Astrocyte of the spinal cord (primary cell): ENCODE measurements at regions not wholly inside any gene's neighbourhood (a gene's known extent, or its start where the extent isn't known, plus 50 kb on each side); places are given as distances from the start of the nearest gene placed in this dataset.
A peak's percentile ranks its signal among the peaks of the same experiment; 100 is the strongest.

Source experiments
- DNase-seq: peaks from one replicate; pipeline ENCODE4 v3.0.0; 2011; ENCODE audit warnings: low read depth, low spot score
- H3K4me3 ChIP-seq: 2 replicates; pipeline ENCODE4 v1.5.1; 2011; ENCODE audit warnings: low read depth, mild to moderate bottlenecking, low read length, moderate library complexity
- in situ Hi-C: cut with HindIII; loops from 2 replicates; pipeline ENCODE4 v1.10.0; 2017; ENCODE audit warnings: low sequenced_read_pairs
- TF ChIP-seq, protein P1 (sequence below): IDR thresholded peaks from 2 replicates; pipeline ENCODE4 v1.5.1; 2012; ENCODE audit warnings: low read depth, mild to moderate bottlenecking, low read length, inconsistent platforms

DNA sequence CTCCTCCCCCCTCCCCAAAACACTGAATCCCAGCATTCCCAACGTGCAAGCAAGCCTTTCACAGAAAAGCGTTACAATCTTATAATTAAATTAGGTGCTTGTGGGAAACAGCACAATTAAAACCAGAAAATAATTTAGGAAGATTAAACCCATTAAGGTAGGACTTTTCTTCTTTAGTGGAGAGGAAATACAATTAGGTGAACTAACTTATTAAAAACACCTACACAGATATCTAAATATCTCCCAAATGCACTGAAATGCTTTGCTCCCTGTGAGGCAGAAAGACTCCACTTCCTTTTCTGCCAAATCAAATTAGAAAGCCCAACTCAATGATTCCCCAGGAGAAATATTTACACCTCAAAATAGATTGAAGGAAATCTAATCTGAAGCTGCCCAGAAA lies 60.9 kb upstream of the ETS2 start:
- H3K4me3 ChIP-seq = no peak overlapping the region
- TF ChIP-seq, protein P1, sequence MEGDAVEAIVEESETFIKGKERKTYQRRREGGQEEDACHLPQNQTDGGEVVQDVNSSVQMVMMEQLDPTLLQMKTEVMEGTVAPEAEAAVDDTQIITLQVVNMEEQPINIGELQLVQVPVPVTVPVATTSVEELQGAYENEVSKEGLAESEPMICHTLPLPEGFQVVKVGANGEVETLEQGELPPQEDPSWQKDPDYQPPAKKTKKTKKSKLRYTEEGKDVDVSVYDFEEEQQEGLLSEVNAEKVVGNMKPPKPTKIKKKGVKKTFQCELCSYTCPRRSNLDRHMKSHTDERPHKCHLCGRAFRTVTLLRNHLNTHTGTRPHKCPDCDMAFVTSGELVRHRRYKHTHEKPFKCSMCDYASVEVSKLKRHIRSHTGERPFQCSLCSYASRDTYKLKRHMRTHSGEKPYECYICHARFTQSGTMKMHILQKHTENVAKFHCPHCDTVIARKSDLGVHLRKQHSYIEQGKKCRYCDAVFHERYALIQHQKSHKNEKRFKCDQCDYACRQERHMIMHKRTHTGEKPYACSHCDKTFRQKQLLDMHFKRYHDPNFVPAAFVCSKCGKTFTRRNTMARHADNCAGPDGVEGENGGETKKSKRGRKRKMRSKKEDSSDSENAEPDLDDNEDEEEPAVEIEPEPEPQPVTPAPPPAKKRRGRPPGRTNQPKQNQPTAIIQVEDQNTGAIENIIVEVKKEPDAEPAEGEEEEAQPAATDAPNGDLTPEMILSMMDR = no peak
- DNase-seq = no peak
- in situ Hi-C loops = no loop called here

DNA sequence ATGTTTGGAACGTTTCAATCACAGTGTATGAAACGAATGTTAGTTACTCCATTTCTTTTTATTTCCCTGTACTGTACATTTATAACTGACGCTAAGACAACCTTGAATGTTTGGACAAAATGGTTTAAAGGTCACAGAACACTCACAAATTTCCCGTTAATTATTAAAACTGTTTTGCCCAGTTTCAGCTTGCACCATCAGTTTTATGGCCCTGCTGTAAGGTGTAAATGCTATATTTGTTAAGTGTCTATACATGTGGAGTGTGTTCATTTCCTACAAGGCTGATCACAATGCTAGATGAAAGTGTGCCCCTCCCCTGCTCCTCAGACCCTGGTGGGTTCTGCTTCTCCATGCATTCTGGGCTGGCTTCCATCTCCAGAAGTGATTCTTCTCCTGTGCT lies 57.9 kb upstream of the ETS2 start:
- DNase-seq = no peak
- TF ChIP-seq, protein P1 = no peak
- in situ Hi-C loops = no loop called here
- H3K4me3 ChIP-seq = no peak overlapping the region

DNA sequence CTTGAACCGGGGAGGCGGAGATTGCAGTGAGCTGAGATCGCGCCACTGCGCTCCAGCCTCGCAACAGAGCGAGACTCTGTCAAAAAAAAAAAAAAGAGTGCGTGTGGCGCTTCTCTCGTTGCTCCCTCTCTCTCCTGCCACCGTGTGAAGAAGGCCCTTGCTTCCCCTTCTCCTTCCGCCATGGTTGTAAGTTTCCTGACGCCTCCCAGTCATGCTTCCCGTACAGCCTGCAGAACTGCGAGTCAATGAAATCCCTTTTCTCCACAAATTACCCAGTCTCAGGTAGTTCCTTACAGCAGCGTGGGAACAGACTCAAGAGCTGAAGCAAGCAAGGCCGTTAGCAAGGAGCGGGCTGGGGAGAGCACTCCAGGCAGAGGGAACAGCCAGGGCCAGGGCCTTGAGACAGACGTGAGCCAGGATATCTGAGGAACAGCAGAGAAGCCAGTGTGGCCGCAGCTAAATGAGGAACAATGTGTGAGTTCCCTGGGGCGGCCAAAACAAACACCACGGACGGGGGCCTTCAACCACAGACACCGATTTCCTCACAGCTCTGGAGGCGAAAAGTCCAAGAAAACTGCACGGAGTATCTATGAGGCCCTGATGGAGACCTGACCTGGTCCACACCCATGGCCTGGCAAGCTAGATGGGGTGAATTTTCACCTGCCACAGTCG lies 54.2 kb upstream of the ETS2 start:
- TF ChIP-seq, protein P1 = no peak
- peak; percentile 76 for DNase-seq
- H3K4me3 ChIP-seq = no peak overlapping the region
- in situ Hi-C loops = no loop called here

DNA sequence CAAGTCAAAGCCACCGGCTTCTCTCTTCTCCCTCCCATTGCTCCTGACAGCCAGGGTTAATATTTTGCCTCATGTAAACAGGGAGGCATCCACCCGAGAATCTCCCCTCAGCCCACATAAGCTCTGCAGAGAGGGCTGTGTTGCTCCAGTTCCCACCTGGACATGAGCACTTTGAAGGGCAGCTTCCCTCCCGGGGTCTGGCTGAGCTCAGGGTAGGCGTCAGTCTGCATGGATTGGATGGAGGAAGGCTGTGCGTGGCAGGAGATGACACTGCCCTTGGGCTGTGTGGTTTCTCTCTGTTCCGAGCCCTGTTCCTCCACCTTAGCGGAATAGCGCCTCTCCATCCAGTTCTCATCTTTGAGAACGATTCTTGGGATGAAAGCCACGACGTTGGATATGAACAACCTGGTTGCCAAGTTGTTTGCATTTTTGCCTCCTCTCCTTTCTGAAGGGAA lies 53.7 kb upstream of the ETS2 start:
- DNase-seq = no peak
- TF ChIP-seq, protein P1 = no peak
- H3K4me3 ChIP-seq = no peak overlapping the region
- in situ Hi-C loops = no loop called here

DNA sequence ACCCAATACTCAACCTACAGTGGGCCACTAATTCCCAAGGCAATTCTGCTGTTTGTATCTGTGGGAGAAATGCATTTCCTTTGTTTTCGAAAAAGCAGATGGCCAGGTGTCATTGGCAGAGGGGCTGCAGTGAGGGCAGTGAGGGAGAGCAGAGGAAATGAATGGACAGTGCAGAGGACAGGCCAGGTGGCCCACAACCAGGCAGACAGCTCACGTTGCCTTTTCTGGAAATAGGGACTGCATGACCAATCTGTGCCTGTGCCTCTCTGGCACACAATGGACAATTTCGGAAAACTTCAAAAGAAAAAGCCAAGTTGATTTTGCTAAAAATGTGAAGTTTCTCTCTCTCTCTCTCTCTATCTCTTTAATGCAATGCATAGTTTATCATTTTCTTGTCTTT lies 52.6 kb upstream of the ETS2 start:
- DNase-seq = no peak
- in situ Hi-C loops = no loop called here
- H3K4me3 ChIP-seq = no peak overlapping the region
- TF ChIP-seq, protein P1 = no peak

DNA sequence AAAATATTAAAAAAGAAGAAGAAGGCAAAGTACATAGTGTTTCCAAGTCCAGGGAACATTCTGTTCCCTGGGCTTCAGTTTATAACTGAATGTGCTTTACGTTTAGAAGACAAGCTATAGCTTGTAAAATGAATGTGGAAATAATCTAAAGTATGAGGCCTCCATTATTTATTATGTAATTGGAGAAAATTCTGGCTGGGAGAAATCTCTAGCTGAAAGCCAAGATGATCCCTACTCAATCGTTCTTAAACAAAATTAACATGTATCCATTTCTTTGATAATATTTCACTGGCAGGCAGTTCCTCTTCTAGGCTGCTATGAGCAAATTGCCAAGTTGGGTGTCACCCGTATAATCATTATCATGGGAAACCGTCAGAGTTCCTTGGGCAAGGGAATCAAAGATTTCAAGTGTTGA lies 52.2 kb upstream of the ETS2 start:
- TF ChIP-seq, protein P1 = no peak
- no peak for DNase-seq
- H3K4me3 ChIP-seq = no peak overlapping the region
- in situ Hi-C loops = no loop called here
